Gastrocnemius medialis (tissue), 4 donors: ENCODE measurements at regions not wholly inside any gene's neighbourhood (a gene's known extent, or its start where the extent isn't known, plus 50 kb on each side); places are given as distances from the start of the nearest gene placed in this dataset.

Experiments
- ATAC-seq, 2 donors: fragments of 150-250 bp; one replicate each; pipeline ENCODE4 v1.9.1; 2016
- DNase-seq, 2 donors: peaks; one replicate each; pipeline ENCODE4 v3.0.0-alpha.2; 2019
- H3K27ac ChIP-seq, 4 donors: fragments of 200-600 bp; sonication (generic); 1 replicate in 1 of 4; 2 replicates in 3 of 4; pipeline ENCODE4 v1.5.1; 2016 to 2018; ENCODE audit warnings: mild to moderate bottlenecking in 2 of 4, moderate library complexity in 1 of 4
- H3K27me3 ChIP-seq, 3 donors: fragments of 200-600 bp; sonication (generic) in 2 of 3; 1 replicate in 1 of 3; 2 replicates in 2 of 3; pipeline versions ENCODE4 v1.5.1 to v1.6.0; 2016 to 2019; ENCODE audit warnings: mild to moderate bottlenecking in 1 of 3, moderate library complexity in 1 of 3
- H3K36me3 ChIP-seq, 2 donors: fragments of 200-600 bp; sonication (generic) in 1 of 2; one replicate each; pipeline ENCODE4 v1.5.1; 2017 to 2018
- H3K4me1 ChIP-seq, 2 donors: fragments of 200-600 bp; sonication (generic) in 1 of 2; one replicate each; pipeline ENCODE4 v1.5.1; 2016 to 2017; ENCODE audit warnings: mild to moderate bottlenecking in 2 of 2
- H3K4me3 ChIP-seq, 4 donors: fragments of 200-600 bp; sonication (generic) in 3 of 4; 1 replicate in 1 of 4; 2 replicates in 3 of 4; pipeline ENCODE4 v1.5.1; 2016 to 2019; ENCODE audit warnings: mild to moderate bottlenecking in 2 of 4
- H3K9me3 ChIP-seq, 3 donors: fragments of 200-600 bp; sonication (generic) in 2 of 3; 1 replicate in 1 of 3; 2 replicates in 2 of 3; pipeline ENCODE4 v1.5.1; 2016 to 2019
- CTCF ChIP-seq, 5 experiments: fragments of 450-650 bp in 3 of 5; fragments of 200-600 bp in 2 of 5; sonication (generic) in 2 of 5; IDR thresholded peaks in 4 of 5; conservative IDR thresholded peaks in 1 of 5; 1 replicate in 4 of 5; 2 replicates in 1 of 5; pipeline ENCODE4 v1.5.1; 2016 to 2019; ENCODE audit warnings: antibody characterized with exemption in 5 of 5, mild to moderate bottlenecking in 3 of 5, moderate library complexity in 3 of 5
- POLR2A ChIP-seq, 2 donors: fragments of 450-650 bp; IDR thresholded peaks; one replicate each; pipeline ENCODE4 v1.6.1; 2017; ENCODE audit warnings: antibody characterized with exemption in 2 of 2, mild to moderate bottlenecking in 2 of 2, moderate library complexity in 2 of 2
- in situ Hi-C, 4 donors: fragments of 200-750 bp; cut with MboI; loops; one replicate each; pipeline versions ENCODE4 v1.15.0 to v1.8.0; 2017; ENCODE audit warnings: low sequenced_read_pairs in 4 of 4
- intact Hi-C: fragments of 100-400 bp; cut with DNase I; formaldehyde crosslinking; loops from one replicate; pipeline ENCODE4 v1.15.1; 2023; ENCODE audit warnings: low total_unique reads

GRCh38 chr18:22494771-22495170 lies 77.1 kb upstream of the CTAGE1 start:
- Histone ChIP-seq H3K4me3 (no peak overlapping the region), H3K27me3 (no peaks in the 10 kb centered on the region), H3K27ac (no peak overlapping the region), H3K4me1 (no peaks in the 10 kb centered on the region), H3K36me3 (no peaks in the 10 kb centered on the region), H3K9me3 (no peaks in the 10 kb centered on the region)
- no peak for TF ChIP-seq CTCF (IDR thresholded peaks at IDR 0.05 in 4 of 5, conservative IDR thresholded peaks at IDR 0.05 in 1 of 5)
- no peak for TF ChIP-seq POLR2A (IDR thresholded peaks at IDR 0.05)
- ATAC-seq (no peak), DNase-seq (no peak)
- in situ Hi-C loops (no loop called here), intact Hi-C loops (no loop called here)

DNA sequence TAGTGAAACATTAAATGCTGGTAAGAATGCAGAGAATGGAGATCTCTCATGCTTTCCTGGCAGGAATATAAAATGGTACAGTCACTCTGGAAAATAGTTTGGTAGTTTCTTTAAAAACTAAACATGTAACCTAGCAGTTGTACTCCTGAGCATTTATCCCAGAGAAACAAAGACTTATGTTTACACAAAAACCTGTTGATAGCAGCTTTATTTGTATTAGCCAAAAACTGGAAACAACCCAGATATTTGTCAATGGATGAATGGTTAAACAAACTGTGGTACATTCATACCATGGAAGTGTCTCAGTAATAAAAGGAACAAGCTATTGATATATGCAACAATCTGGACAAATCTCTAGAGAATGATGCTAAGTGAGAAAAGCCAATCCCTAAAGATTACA lies 81.7 kb upstream of the CTAGE1 start:
- Histone ChIP-seq H3K36me3 (no peaks in the 10 kb centered on the region), H3K9me3 (no peaks in the 10 kb centered on the region), H3K4me3 (no peak overlapping the region), H3K27me3 (no peaks in the 10 kb centered on the region), H3K27ac (no peak overlapping the region), H3K4me1 (no peaks in the 10 kb centered on the region)
- ATAC-seq (no peak), DNase-seq (no peak)
- intact Hi-C loops: no loop called here
- in situ Hi-C loops: no loop called here
- no peak for TF ChIP-seq CTCF (IDR thresholded peaks at IDR 0.05 in 4 of 5, conservative IDR thresholded peaks at IDR 0.05 in 1 of 5)
- TF ChIP-seq POLR2A (IDR thresholded peaks at IDR 0.05): no peak

DNA sequence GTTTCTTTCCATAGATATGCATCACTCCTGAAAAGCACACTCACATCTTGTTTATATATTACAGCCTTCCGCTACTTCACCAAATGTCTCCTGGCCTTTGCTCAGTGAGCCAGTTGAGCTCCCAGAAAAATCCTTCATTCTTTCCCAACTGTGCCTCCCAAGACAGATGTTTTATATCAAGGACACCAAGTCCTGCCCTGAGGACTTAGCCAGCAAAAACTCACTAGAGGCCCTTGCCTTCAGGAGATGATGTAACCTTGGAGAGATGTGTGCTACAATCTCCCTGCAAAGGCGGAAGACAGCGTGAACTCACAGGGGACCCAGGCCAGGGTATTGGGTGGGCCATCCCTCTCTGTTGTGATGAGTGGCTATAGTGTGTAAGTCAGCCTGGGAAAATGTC lies 86.1 kb upstream of the CTAGE1 start:
- ATAC-seq (peak; percentile 50 to 68), DNase-seq (peak in 1 of 2 donors; percentile 15)
- intact Hi-C loops (loop anchor here (2.0 kb wide), 1 partner anchor 19 kb away; no protein-coding TSS in a partner anchor), in situ Hi-C loops (no loop called here)
- Histone ChIP-seq H3K36me3 (no peaks in the 10 kb centered on the region), H3K4me3 (no peak overlapping the region), H3K27me3 (no peaks in the 10 kb centered on the region), H3K9me3 (no peaks in the 10 kb centered on the region), H3K27ac (no peak overlapping the region), H3K4me1 (no peaks in the 10 kb centered on the region)
- TF ChIP-seq CTCF (IDR thresholded peaks at IDR 0.05 in 4 of 5, conservative IDR thresholded peaks at IDR 0.05 in 1 of 5): no peak
- TF ChIP-seq POLR2A (IDR thresholded peaks at IDR 0.05): no peak

DNA sequence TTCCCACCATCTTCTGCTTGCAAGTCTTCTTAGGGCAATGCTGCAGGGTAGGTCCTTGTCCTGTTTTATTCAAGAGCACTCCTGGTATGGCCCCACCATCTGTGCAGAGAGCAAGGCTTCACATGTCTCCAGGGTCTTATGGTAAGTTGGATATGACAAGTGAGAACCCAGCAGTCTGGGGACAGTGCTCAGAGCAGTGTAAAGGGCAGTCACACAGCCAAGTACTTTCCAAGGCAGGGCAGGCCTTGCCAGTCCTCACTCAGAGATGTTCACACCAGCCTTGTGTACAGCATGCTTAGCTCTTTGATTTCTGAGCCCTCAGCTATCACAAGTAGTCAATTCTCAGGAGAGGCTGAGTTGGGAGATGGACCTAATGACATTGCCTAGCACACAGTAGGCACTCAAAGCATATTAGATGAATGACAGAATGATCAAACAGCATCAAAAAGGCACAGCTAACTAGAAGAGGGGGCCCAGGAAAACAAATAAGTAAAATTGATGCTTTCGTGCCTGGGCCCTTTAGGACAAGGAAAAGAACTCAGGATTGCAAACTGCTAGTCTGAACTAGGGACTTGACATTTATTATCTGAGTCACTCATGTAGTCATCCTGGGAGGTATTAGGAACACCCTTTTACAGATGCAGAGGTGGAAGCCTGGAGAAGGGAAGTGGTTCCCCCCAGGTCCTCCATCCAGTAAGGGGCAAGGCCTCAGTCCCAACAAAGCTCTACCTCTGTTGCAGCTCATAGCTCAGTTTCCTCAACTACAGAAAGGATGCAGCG lies 86.7 kb upstream of the CTAGE1 start:
- intact Hi-C loops (no loop called here), in situ Hi-C loops (no loop called here)
- H3K27me3 ChIP-seq: no peaks in the 10 kb centered on the region
- H3K9me3 ChIP-seq: no peaks in the 10 kb centered on the region
- ATAC-seq (no peak), DNase-seq (no peak)
- no peaks in the 10 kb centered on the region for H3K4me1 ChIP-seq
- TF ChIP-seq CTCF (IDR thresholded peaks at IDR 0.05 in 4 of 5, conservative IDR thresholded peaks at IDR 0.05 in 1 of 5): no peak
- TF ChIP-seq POLR2A (IDR thresholded peaks at IDR 0.05): no peak
- no peaks in the 10 kb centered on the region for H3K36me3 ChIP-seq
- no peak overlapping the region for H3K4me3 ChIP-seq
- no peak overlapping the region for H3K27ac ChIP-seq
